H9 (cell line): ENCODE measurements at regions not wholly inside any gene's neighbourhood (a gene's known extent, or its start where the extent isn't known, plus 50 kb on each side); places are given as distances from the start of the nearest gene placed in this dataset.
"Not testable (repeated sequence)": the region's sequence is repeated elsewhere in the genome, so short reads cannot be mapped to it uniquely, and the experiment has no call there.

ENCODE experiments used
- DNase-seq: peaks from one replicate; pipeline ENCODE4 v3.0.0-alpha.2; 2017
- H2AFZ ChIP-seq: one replicate; pipeline ENCODE4 v1.6.1; 2013; ENCODE audit warnings: mild to moderate bottlenecking, low read length, control low read depth, moderate library complexity
- H2AK5ac ChIP-seq: 2 replicates; pipeline ENCODE4 v1.6.1; 2013; ENCODE audit warnings: low read length, control low read depth, mixed read lengths; ENCODE audit not compliant: insufficient read length
- H2BK120ac ChIP-seq: one replicate; pipeline ENCODE4 v1.6.1; 2013; ENCODE audit warnings: low read depth, mild to moderate bottlenecking, low read length, control low read depth, inconsistent platforms; ENCODE audit not compliant: poor library complexity, severe bottlenecking
- H2BK12ac ChIP-seq: 2 replicates; pipeline ENCODE4 v1.6.1; 2013; ENCODE audit warnings: low read length, control low read depth, mixed read lengths, low read depth; ENCODE audit not compliant: insufficient read length
- H2BK15ac ChIP-seq: 2 replicates; pipeline ENCODE4 v1.6.1; 2013; ENCODE audit warnings: low read depth, low read length, control low read depth
- H2BK20ac ChIP-seq: one replicate; pipeline ENCODE4 v1.6.1; 2013; ENCODE audit warnings: low read depth, mild to moderate bottlenecking, low read length, control low read depth, inconsistent platforms; ENCODE audit not compliant: poor library complexity, severe bottlenecking
- H2BK5ac ChIP-seq: 2 replicates; pipeline ENCODE4 v1.6.1; 2013; ENCODE audit warnings: low read length, control low read depth, mixed read lengths; ENCODE audit not compliant: insufficient read length
- H3K14ac ChIP-seq: 2 replicates; pipeline ENCODE4 v1.6.1; 2013; ENCODE audit warnings: low read length, control low read depth; ENCODE audit not compliant: insufficient read depth
- H3K18ac ChIP-seq: 2 replicates; pipeline ENCODE4 v1.6.1; 2013; ENCODE audit warnings: low read depth, mild to moderate bottlenecking, mixed read lengths, low read length, control low read depth; ENCODE audit not compliant: insufficient read length
- H3K23ac ChIP-seq: 2 replicates; pipeline ENCODE4 v1.6.1; 2013; ENCODE audit warnings: low read length, control low read depth, mixed read lengths, low read depth; ENCODE audit not compliant: insufficient read length
- H3K23me2 ChIP-seq: 2 replicates; pipeline ENCODE4 v1.6.1; 2013; ENCODE audit warnings: low read depth, mild to moderate bottlenecking, mixed read lengths, low read length, control low read depth; ENCODE audit not compliant: insufficient read length, poor library complexity, severe bottlenecking
- H3K27ac ChIP-seq: 2 replicates; pipeline ENCODE4 v1.5.1; 2013; ENCODE audit warnings: low read length, control low read depth, mixed read lengths, low read depth; ENCODE audit not compliant: insufficient read length
- H3K27me3 ChIP-seq: 2 replicates; pipeline ENCODE4 v1.6.1; 2013; ENCODE audit warnings: low read length, control low read depth, inconsistent platforms; ENCODE audit not compliant: insufficient read depth
- H3K4ac ChIP-seq: 2 replicates; pipeline ENCODE4 v1.6.1; 2013; ENCODE audit warnings: low read depth, mild to moderate bottlenecking, control low read depth, inconsistent platforms, low read length, moderate library complexity
- H3K4me1 ChIP-seq: 2 replicates; pipeline ENCODE4 v1.6.1; 2013; ENCODE audit warnings: low read length, control low read depth, inconsistent platforms; ENCODE audit not compliant: insufficient read depth
- H3K4me2 ChIP-seq: 2 replicates; pipeline ENCODE4 v1.6.1; 2013; ENCODE audit warnings: low read length, control low read depth, mixed read lengths; ENCODE audit not compliant: insufficient read length, insufficient read depth
- H3K56ac ChIP-seq: 2 replicates; pipeline ENCODE4 v1.6.1; 2013; ENCODE audit warnings: low read depth, mild to moderate bottlenecking, mixed read lengths, low read length, control low read depth; ENCODE audit not compliant: insufficient read length
- H3K79me1 ChIP-seq: 2 replicates; pipeline ENCODE4 v1.6.1; 2013; ENCODE audit warnings: low read depth, mild to moderate bottlenecking, moderate library complexity, low read length, control low read depth, inconsistent platforms; ENCODE audit not compliant: insufficient read depth, poor library complexity, severe bottlenecking
- H3K79me2 ChIP-seq: 2 replicates; pipeline ENCODE4 v1.6.1; 2013; ENCODE audit warnings: low read length, control low read depth, inconsistent platforms; ENCODE audit not compliant: insufficient read depth
- H3K9ac ChIP-seq: 2 replicates; pipeline ENCODE4 v1.6.1; 2013; ENCODE audit warnings: low read length, control low read depth, mixed read lengths; ENCODE audit not compliant: insufficient read length; ENCODE audit errors: extremely low read depth
- H3K9me3 ChIP-seq: one replicate; pipeline ENCODE4 v1.6.1; 2013; ENCODE audit warnings: low read depth, low read length, inconsistent platforms; ENCODE audit not compliant: control insufficient read depth
- H3T11ph ChIP-seq: one replicate; pipeline ENCODE4 v1.6.1; 2013; ENCODE audit warnings: mild to moderate bottlenecking, low read length, control low read depth, inconsistent platforms
- H4K20me1 ChIP-seq: one replicate; pipeline ENCODE4 v1.6.1; 2013; ENCODE audit not compliant: control insufficient read depth, insufficient read length, insufficient read depth
- H4K5ac ChIP-seq: 2 replicates; pipeline ENCODE4 v1.6.1; 2013; ENCODE audit warnings: low read depth, mild to moderate bottlenecking, mixed read lengths, low read length, control low read depth; ENCODE audit not compliant: insufficient read length
- H4K8ac ChIP-seq: replicated peaks from 2 replicates; pipeline ENCODE4 v1.6.1; 2013; ENCODE audit warnings: low read length, control low read depth, mixed read lengths, low read depth; ENCODE audit not compliant: insufficient read length
- H4K91ac ChIP-seq: 2 replicates; pipeline ENCODE4 v1.6.1; 2013; ENCODE audit warnings: low read depth, mild to moderate bottlenecking, moderate library complexity, mixed read lengths, low read length, control low read depth; ENCODE audit not compliant: insufficient read length
- H3K27ac Mint-ChIP-seq, 3 experiments: 2 replicates in 2 of 3; 3 replicates in 1 of 3; pipeline ENCODE4 v1.8.0; 2020 to 2021; ENCODE audit warnings: mixed read lengths in 3 of 3, mild to moderate bottlenecking in 1 of 3, moderate library complexity in 1 of 3
- H3K27me3 Mint-ChIP-seq: 2 replicates; pipeline ENCODE4 v1.8.0; 2021; ENCODE audit warnings: low read depth, mild to moderate bottlenecking, moderate library complexity, mixed read lengths
- H3K36me3 Mint-ChIP-seq, 3 experiments: 2 replicates in 2 of 3; 3 replicates in 1 of 3; pipeline ENCODE4 v1.8.0; 2020 to 2021; ENCODE audit warnings: low read depth in 3 of 3, mixed read lengths in 3 of 3; ENCODE audit not compliant: insufficient read depth in 1 of 3
- H3K4me1 Mint-ChIP-seq, 2 experiments: 2 replicates each; pipeline ENCODE4 v1.8.0; 2020; ENCODE audit warnings: mixed read lengths in 2 of 2
- H3K4me3 Mint-ChIP-seq, 2 experiments: 2 replicates in 1 of 2; 3 replicates in 1 of 2; pipeline ENCODE4 v1.8.0; 2020 to 2021; ENCODE audit warnings: mild to moderate bottlenecking in 2 of 2, mixed read lengths in 2 of 2, moderate library complexity in 1 of 2
- H3K9me3 Mint-ChIP-seq, 2 experiments: 2 replicates in 1 of 2; 3 replicates in 1 of 2; pipeline ENCODE4 v1.8.0; 2020; ENCODE audit warnings: mild to moderate bottlenecking in 2 of 2, mixed read lengths in 2 of 2, moderate library complexity in 1 of 2
- CTCF ChIP-seq: fragments of 200-600 bp; sonication (generic); conservative IDR thresholded peaks from 3 replicates; pipeline ENCODE4 v1.8.0; 2021; ENCODE audit warnings: antibody characterized with exemption, mild to moderate bottlenecking
- WGBS: extraction: QIAGEN DNeasy Blood & Tissue Kit; methylation state at CpG from one replicate; pipeline ENCODE4 v1.1.7; 2013; ENCODE audit warnings: missing lambda C conversion rate, low lambda C conversion rate, mixed read lengths; ENCODE audit not compliant: insufficient read length; ENCODE audit errors: extremely low coverage; 5-methylcytosine and 5-hydroxymethylcytosine counted together

GRCh38 chr5:35533156-35533555 lies 84.5 kb upstream of the SPEF2 start:
- Histone ChIP-seq H3K27ac (no peak overlapping the region), H4K5ac (no peak overlapping the region), H3K4ac (no peak overlapping the region), H3K79me1 (no peaks in the 10 kb centered on the region), H3T11ph (no peak overlapping the region), H3K9ac (no peak overlapping the region), H3K79me2 (no peaks in the 10 kb centered on the region), H4K91ac (no peak overlapping the region), H2BK120ac (no peak overlapping the region), H2AK5ac (no peak overlapping the region), H4K8ac (no peak overlapping the region), H2BK12ac (no peak overlapping the region), H3K4me1 (no peaks in the 10 kb centered on the region), H3K23ac (no peak overlapping the region), H2BK15ac (no peak overlapping the region), H3K27me3 (no peaks in the 10 kb centered on the region), H2BK20ac (no peak overlapping the region), H3K4me2 (no peak overlapping the region), H3K56ac (no peak overlapping the region), H3K23me2 (no peaks in the 10 kb centered on the region), H3K14ac (no peak overlapping the region), H2BK5ac (no peak overlapping the region), H4K20me1 (no peaks in the 10 kb centered on the region), H3K9me3 (no peaks in the 10 kb centered on the region), H2AFZ (no peak overlapping the region), H3K18ac (no peak overlapping the region)
- no peak for TF ChIP-seq CTCF
- peaks cover 3 to 7% of the 10 kb centered on the region in 2 experiments; a peak in 4 of 5 replicates for H3K9me3 Mint-ChIP-seq
- DNase-seq: no peak
- no CpG with 5 or more reads among the region's 3 CpGs for WGBS
- peaks cover 0 to 2% (median 0%) of the 10 kb centered on the region in 3 experiments; a peak in 2 of 7 replicates for H3K36me3 Mint-ChIP-seq
- no peaks in the 10 kb centered on the region; the same call in 1 of the 2 replicates for H3K27me3 Mint-ChIP-seq
- no peaks in the 10 kb centered on the region for H3K4me1 Mint-ChIP-seq
- H3K4me3 Mint-ChIP-seq: no peak overlapping the region
- no peak overlapping the region for H3K27ac Mint-ChIP-seq

GRCh38 chr5:35531553-35531952 lies 86.1 kb upstream of the SPEF2 start:
- H3K14ac ChIP-seq, H3K4me1 ChIP-seq, H4K5ac ChIP-seq, H3K4me3 Mint-ChIP-seq, H4K20me1 ChIP-seq, H4K91ac ChIP-seq, H2BK12ac ChIP-seq, H2AFZ ChIP-seq, H3K23me2 ChIP-seq, H2BK15ac ChIP-seq, H3K36me3 Mint-ChIP-seq, H3K79me2 ChIP-seq, H2BK5ac ChIP-seq, H3K4me1 Mint-ChIP-seq, H2AK5ac ChIP-seq, H3K23ac ChIP-seq, H3K27ac Mint-ChIP-seq, H3K56ac ChIP-seq, H3K9me3 Mint-ChIP-seq, H2BK20ac ChIP-seq, H3K9ac ChIP-seq, H3K9me3 ChIP-seq, H3K79me1 ChIP-seq, H4K8ac ChIP-seq, H3K27me3 Mint-ChIP-seq, H3K27ac ChIP-seq, H2BK120ac ChIP-seq, H3K4ac ChIP-seq, H3T11ph ChIP-seq, H3K27me3 ChIP-seq, H3K18ac ChIP-seq, H3K4me2 ChIP-seq, DNase-seq: not testable (repeated sequence)
- WGBS: no CpG with 5 or more reads among the region's 29 CpGs
